Skin epidermis (tissue), 12 donors: ENCODE measurements at regions not wholly inside any gene's neighbourhood (a gene's known extent, or its start where the extent isn't known, plus 50 kb on each side); places are given as distances from the start of the nearest gene placed in this dataset.

ENCODE experiments used
- H3K27ac ChIP-seq, 21 experiments: fragments of 200-600 bp; sonication (generic) in 11 of 21; one replicate each; pipeline ENCODE4 v1.5.0; 2020; ENCODE audit warnings: mild to moderate bottlenecking in 3 of 21, inconsistent platforms in 2 of 21, moderate library complexity in 2 of 21
- H3K4me3 ChIP-seq, 7 experiments: fragments of 200-600 bp; sonication (generic) in 2 of 7; one replicate each; pipeline ENCODE4 v1.5.0; 2020; ENCODE audit warnings: inconsistent platforms in 2 of 7, mild to moderate bottlenecking in 2 of 7, moderate library complexity in 1 of 7

DNA sequence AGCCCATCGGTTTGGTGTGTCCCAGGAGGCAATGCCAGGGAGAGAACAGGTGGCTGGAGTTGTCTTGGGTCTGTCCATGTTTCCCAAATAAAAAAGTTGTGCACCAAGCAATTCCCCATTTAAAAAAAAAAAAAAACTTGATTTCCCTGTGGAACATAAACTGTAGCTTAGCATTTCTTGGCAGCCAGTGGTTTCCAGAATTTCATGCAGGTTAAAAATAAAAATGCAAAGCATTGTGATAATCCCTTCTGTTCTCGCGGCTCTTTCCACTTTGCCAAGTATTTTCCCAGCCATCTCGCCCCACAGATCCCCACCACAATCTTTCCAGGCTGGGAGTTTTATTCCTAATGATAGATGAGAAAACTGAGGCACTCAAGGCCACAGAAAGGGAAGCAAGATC is 51.4 kb upstream of the MSX1 start:
- no peak overlapping the region for H3K27ac ChIP-seq
- H3K4me3 ChIP-seq = no peak overlapping the region

DNA sequence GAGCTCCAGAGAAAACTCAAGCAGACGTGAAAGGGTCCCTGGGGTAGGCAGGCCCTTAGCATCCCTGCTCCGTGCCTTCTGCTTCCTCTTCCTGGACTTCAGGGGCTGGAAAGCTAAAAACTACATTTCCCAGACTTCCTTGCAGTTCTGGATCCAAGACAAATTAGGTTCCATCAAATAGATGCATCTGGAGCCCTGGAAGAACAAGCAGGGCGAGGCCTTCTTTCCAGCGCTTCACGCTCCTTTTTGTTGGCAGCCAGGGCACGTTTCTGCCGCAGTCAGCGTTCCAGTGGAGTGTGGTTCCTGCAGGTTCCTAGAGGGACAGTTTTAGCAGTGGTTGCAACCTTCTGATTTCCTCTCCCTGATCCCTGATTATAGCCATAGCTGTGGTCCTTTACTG is 53.6 kb upstream of the MSX1 start:
- Histone ChIP-seq H3K27ac (no peak overlapping the region), H3K4me3 (no peak overlapping the region)

DNA sequence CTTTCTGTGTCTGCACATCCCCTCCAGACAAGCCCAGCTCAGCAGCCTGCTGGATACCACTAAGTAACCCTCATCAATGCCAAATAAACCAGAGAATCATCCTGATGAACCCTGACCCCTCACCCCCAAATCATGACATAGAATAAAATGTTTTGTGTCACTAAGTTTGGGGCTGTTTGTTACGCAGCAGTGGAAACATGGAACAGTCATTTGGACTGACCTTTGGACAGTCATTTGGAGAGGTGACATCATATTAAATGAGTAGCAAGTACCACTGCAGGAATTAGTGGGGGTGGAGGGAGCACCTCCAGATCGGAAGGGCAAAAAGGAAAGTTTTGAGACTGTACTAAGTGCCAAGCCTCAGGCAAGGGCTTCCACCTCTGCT is 55.6 kb upstream of the MSX1 start:
- Histone ChIP-seq H3K27ac (no peak overlapping the region), H3K4me3 (no peak overlapping the region)

DNA sequence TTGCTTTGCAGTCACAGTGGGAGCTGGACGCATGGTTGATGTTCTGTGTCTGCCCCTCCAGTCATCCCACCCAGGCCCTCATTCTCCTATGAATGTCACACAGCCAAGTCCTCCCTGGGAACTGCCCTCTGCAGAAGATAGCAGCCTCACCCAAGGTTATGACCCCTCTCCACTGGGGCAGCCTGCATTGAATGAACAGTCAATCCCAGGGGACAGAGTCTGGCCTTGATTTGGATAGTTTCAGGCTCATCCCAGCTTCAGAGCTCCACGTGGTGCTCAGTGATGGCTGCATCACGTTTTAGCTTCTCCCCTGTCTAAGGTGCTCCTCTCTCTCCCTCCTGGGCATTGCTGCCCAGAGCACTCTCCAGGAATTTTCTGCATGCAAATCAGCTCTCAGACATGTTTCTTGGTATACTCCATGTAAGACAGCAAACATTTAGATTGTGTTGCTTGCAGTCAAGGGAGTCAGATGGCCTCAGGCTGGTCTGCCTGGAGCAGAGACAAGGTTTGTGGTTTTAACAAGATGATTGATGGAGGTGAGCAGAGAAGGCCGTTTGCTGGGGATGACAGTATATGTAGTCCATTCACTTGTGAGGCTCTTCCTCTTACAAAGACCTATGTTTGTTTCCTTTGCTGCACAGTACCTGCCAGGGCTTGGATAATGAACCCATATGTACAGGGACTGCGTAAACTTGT is 56.1 kb upstream of the MSX1 start:
- Histone ChIP-seq H3K27ac (no peak overlapping the region), H3K4me3 (no peak overlapping the region)

DNA sequence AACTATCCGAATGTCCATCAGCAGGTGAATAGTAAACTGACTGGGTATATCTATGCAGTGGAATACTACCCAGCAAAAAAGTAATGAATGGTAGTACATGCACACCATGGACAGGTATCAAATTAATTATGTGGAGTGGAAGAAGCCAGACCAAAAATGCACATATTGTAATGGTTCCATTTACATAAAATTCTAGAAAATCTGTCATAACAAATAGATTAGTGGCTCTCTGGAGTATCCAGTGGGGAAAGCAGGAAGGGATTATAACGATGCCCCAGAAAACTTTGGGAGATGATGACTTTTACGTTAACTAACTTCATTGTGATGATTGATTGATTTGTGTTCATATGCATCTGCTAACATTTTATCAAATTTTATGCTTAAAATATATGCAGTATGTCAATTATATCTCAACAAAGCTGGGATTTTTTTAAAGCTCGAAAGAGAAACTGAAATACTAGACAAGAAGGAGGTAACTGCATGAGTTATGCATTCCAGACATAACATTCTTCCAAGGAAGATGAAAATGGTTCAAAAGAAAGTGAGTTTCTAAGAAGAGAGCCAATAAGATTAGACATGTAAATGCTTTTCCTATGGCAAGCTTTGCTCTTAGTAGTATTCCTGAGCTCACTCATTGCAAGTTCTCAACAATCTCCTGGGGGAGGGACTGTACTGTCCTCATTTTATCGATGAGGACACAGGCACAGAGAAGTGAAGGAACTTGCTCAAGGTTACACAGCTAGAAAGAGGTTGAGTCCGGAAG is 58.6 kb upstream of the MSX1 start:
- Histone ChIP-seq H3K4me3 (no peak overlapping the region), H3K27ac (no peak overlapping the region)

DNA sequence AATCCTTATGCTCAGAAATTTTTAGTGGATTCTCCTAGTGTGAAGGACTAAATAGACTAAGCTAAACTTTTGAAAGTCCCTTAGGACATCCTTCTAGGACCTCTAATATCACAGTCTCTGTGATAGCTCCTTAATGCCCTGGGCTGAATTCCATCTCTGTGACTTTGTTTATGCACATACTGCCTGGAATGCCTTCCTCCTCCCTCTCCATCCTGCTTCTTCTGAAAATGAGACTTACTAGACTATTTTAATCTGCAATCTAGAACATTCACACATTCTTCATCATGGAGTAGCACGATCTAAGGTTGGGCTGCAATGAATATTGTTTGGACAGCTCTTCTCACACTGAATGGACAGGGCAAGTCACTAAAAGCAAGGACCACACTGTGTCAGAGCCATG is 65.0 kb upstream of the MSX1 start:
- no peak overlapping the region for H3K27ac ChIP-seq
- H3K4me3 ChIP-seq = no peak overlapping the region

DNA sequence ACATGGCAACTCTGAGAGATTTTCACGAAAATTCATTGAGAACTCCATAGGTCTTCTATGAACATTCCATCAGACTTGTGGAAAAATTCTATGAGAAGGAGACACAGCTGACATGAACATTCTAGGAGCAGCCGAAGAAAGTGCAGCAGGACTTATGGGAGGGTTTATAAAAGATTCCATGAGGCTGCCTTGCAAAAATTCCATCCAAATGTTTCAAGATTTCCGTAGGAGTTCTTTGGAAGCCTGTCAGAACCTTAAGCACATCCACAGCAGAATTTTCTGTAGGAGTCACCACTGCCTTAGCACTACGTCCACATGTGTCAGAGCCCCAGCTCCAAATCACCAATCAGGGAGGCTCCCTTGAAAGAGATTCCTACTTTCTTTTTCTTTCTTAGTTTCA is 67.0 kb upstream of the MSX1 start:
- Histone ChIP-seq H3K4me3 (no peak overlapping the region), H3K27ac (peak overlapping the region in 4 of 21 experiments; percentile 16 to 49 (median 35))

DNA sequence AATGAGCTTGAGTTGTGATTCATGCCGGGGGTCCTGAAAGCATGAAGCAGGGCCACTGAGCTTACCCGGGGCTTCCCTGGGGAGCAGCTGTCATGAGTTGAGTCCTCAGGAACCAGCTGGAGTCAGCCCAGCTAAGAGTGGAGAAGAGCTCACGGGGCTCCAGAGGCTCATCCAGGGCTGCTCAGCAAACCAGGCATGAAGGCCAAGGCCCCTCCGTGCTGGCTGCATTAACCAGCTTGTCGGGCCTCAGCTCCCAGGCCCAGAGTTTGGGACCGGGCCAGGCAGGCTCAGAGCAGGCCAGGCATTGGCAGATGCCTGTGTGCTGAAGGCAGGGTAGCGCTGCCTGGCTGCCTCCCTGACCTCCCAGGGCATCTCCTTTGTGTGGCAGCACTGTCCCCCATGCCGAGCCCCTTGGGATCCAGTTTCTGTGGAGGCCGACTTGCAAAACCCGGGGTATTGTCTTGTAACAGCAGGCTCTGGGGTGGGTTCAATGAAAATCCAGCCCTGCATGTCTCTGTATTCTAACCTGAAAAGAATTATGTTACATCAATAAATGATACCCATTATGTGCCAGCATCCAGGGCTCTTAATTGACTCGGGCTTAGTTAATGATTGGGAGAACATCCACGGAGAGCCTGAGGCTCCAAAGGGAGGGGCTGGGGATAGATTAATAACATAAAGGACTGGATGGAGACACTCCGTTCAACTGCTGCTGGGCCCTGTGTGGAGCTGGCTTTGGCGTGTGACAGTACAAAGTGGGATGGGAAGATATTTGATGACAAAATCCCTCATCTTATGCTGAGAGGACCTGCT is 68.0 kb upstream of the MSX1 start:
- peak overlapping the region in 3 of 21 experiments; percentile 26 to 38 (median 35) for H3K27ac ChIP-seq
- no peak overlapping the region for H3K4me3 ChIP-seq

DNA sequence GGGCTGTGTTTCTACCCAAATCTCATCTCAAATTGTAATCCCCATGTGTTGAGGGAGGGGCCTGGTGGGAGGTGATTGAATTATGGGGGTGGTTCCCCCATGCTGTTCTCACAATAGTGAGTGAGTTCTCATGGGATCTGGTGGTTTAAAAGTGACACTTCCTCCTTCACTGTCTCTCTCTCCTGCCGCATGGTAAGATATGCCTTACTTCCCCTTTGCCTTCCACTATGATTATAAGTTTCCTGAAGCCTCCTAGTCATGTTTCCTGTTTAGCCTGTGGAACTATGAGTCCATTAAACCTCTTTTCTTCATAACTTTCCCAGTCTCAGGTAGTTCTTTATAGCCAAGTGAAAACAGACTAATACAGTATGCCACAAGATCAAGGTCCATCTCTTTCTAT is 70.0 kb upstream of the MSX1 start:
- Histone ChIP-seq H3K4me3 (no peak overlapping the region), H3K27ac (no peak overlapping the region)

DNA sequence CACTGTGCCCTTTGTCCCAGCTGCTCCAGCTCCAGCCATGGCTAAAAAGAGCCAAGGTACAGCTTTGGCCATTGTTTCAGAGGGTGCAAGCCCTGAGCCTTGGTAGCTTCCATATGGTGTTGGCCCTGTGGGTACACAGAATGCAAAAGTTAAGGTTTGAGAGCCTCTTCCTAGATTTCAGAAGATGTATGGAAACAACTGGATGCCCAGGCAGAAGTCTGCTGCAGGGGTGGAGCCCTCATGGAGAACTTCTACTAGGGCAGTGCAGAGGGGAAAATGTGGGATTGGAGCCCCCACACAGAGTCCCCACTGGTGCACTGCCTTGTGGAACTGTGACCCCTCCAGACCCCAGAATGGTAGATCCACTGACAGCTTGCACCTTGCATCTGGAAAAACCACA is 70.9 kb upstream of the MSX1 start:
- Histone ChIP-seq H3K27ac (no peak overlapping the region), H3K4me3 (no peak overlapping the region)

DNA sequence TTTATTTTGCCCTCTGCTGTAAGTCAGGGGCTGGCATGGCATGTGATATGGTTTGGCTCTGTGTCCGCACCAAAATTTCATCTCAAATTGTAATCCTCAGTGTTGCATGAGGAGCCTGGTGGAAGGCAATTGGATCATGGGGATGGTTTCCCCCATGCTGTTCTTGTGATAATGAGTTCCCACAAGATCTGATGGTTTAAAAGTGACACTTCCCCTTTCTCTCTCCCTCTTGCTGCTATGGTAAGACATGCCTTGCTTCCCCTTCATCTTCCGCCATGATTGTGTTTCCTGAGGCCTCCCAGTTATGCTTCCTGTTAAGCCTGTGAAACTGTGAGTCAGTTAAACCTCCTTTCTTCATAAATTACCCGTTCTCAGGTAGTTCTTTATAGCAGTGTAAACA is 72.0 kb upstream of the MSX1 start:
- H3K4me3 ChIP-seq = no peak overlapping the region
- H3K27ac ChIP-seq = no peak overlapping the region

DNA sequence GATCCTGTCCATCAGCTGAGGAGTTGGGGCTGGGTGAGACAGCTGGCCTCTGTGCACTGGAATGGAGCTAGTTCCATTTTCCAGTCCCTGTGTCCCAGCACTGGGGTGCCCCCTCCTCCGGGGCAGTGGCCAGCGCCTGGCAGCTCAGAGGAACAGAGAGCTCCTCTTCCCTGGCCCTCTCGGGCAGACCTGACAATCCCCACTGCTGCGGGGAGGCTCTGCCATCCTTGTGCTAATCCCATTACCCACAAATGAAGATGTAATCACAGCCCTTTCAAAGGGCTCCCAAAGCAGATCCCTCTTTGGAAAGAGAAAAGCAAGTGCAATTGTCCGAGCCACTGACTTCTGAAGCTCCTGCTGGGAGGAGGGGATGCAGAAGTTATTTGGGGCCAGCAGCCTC is 75.1 kb upstream of the MSX1 start:
- no peak overlapping the region for H3K27ac ChIP-seq
- H3K4me3 ChIP-seq = no peak overlapping the region

DNA sequence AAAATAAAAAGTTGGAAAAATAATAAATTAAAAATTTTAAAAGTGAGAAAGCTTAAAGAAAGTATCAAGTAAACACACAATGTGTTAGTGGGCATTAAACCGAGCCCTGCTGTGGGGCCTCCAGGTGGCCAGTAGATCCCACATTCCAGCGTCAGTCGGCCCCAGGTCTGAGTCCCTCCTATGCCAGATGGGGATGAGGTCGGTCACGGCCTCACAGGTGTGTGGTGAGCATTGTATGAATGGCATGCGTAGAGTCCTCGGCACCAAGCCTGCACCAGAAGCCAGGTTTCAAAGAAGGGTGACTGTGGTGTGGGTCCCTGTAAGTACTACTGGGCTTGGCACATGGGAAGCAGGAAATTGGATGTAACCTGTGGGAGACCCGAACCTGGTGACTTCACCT is 75.6 kb upstream of the MSX1 start:
- no peak overlapping the region for H3K27ac ChIP-seq
- no peak overlapping the region for H3K4me3 ChIP-seq

DNA sequence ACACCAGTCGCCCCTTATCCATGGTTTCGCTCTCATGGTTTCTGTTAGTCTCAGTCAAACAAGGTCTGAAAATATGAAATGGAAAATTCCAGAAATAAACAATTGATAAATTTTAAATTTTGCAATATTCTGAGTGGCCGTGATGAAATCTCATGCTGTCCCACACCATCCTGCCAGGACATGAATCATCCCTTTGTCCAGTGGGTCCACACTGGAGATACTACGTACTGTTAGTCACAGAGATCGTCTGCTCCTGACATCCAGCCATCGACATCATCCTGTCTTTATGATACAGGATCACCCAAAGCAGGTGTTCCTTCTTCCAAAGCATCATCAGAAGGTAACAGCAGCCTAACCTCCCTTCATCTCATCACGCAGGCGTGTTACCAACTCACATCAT is 76.5 kb upstream of the MSX1 start:
- Histone ChIP-seq H3K4me3 (no peak overlapping the region), H3K27ac (no peak overlapping the region)

DNA sequence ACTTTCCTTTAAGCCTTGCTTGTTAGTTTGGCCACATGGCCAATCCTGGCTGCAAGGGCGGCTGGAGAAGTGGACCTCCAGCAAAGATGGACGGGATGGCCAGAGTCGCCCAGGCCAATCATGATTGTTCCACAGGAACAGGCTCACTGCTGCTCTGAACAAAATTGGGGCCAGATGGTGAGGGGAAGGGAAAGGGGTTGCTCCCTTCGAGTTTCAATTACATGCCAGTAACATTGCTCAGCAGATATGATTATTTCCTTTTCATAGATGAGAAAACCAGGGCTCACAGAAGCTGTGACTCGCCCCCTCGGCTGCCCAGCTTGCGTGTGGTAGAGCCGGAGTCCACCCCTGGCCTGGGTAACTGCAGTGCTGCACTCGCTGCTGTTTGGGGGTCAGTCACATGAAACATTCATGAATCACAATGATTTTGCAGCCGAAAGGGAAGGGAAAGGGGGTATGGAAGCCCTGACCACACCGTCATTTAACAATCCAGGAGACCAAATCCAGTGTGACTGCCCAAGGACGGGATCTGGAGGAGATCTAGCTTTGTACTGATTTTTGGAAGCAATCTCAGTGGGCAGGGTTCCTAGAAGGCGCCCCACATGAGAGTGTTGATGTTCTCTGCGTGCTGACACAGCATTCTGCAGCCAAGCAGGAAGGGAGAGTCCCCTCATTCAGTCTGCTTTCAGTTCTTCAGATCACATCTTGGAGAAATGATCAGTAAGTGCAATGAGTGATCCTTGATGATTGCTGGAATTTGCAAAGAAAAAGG is 77.3 kb upstream of the MSX1 start:
- Histone ChIP-seq H3K27ac (peak overlapping the region in 2 of 21 experiments; percentile 8 to 45), H3K4me3 (no peak overlapping the region)

DNA sequence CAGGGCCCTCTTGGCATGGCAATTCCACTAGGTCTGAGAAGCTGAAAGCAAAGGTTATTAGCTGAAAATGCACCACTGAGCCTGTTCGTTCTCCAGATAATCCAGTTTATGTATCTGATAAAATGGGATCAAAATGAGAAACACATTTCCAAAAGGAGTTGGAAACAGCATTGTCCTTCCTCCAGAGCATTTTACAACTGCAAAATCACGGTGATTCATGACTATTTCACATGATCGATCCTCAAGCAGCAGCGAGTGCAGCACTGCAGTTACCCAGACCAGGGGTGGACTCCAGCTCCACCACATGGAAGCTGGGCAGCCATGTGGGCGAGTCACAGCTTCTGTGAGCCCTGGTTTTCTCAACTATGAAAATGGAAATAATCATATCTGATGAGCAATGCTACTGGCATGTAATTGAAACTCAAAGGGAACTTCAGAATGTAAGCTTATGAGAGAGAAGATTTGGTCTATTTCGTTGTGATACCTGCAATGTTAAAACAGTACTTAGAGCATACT is 78.7 kb upstream of the MSX1 start:
- no peak overlapping the region for H3K4me3 ChIP-seq

DNA sequence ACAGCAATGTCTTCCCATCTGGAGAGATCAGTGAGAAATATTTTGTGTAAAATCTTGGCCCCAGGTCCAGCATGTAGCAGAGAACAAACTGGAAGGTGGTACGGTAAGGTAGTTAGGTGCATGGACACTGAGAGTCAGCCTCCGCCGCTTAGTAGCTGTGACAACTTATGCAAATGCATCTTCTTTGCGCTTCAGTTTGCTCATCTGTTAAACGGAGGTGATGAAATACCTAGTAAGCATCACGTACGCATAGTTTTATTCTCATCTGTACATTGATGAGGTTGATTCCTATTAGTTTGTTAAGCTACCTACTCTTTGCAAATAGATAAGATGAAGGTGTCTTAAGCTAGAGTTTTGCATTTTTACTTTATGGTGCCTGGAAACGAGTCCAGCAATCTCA is 80.0 kb upstream of the MSX1 start:
- Histone ChIP-seq H3K27ac (no peak overlapping the region), H3K4me3 (no peak overlapping the region)

More for the DNA sequence above, 78.7 kb upstream of the MSX1 start:
- H3K27ac ChIP-seq = no peak overlapping the region

DNA sequence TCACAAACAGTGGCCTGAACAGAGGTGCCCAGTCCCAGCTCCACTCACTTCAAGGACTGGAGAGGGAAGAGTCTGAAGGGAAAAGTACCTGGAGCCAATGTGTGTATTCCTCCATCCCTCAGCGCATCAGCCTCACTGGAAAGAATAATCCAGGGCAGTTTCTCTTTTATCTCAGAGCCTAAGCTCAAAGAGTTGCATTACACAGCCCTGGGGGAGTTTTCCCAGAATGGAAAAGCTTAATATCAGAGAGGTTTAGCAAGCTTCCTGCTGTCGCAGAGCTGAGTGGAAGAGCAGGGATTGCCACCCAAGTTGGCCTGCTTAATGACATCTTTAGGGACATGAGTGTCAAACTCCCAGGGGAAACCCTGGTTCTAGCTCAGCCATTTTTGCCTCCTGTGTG is 80.4 kb upstream of the MSX1 start:
- no peak overlapping the region for H3K27ac ChIP-seq
- no peak overlapping the region for H3K4me3 ChIP-seq

DNA sequence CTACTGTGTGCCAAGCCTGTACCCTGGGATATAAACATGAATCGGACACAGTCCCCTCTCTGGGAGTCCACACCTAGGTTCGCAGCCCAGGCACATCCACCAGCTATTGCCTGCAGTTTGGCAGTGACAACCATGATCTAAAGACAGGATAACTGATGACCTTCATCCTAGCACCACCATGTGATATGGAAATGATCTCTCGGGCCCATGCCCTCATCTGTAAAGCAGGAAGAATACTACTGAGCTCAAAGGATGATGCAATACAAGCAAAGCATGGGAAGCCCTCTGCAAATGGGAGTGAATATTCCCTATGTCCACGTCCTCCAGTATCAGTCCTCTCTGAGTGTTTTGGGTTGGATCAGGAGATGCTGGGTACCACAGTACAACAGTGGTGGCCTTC is 80.9 kb upstream of the MSX1 start:
- H3K27ac ChIP-seq = no peak overlapping the region
- no peak overlapping the region for H3K4me3 ChIP-seq

DNA sequence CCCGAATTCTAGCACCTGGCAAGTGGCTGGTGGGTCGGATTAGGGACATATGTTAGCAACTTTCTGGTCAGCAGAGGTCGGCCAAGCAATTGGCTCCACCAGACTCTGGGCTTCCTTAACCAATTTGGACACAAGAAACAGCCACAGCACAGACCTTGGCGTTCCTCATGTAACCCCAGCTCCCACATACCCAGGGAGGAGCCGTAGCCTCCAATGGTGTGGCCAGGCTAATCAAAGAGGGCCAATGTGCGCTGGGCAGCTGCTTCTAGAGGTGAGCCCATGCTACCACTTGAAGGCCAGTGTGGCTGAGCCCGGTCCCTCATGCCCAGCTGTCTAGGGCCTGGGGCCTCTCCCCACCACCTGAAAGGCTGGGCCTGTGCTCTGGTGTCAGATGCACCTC is 82.5 kb upstream of the MSX1 start:
- no peak overlapping the region for H3K4me3 ChIP-seq
- H3K27ac ChIP-seq = no peak overlapping the region
